ENCODE measurements at regions not wholly inside any gene's neighbourhood (a gene's known extent, or its start where the extent isn't known, plus 50 kb on each side); places are given as distances from the start of the nearest gene placed in this dataset.

GRCh38 chr10:131792809-131793208, 108.0 kb upstream of the PPP2R2D start:
- WGBS: 86% methylated on average over 6 of the region's 7 CpGs
- Histone ChIP-seq H3K27ac (no peak overlapping the region), H3K9me3 (no peaks in the 10 kb centered on the region), H3K4me3 (no peak overlapping the region), H3K27me3 (peaks cover 15% of the 10 kb centered on the region), H3K36me3 (no peaks in the 10 kb centered on the region), H3K4me1 (no peaks in the 10 kb centered on the region)
- peak; percentile 29 to 69 for DNase-seq (ENCODE audit: low spot score in 2 of 2)
- TF ChIP-seq EP300 (IDR thresholded peaks at IDR 0.05) (no peak), POLR2A (IDR thresholded peaks at IDR 0.05) (no peak), POLR2AphosphoS5 (IDR thresholded peaks at IDR 0.05) (no peak), CTCF (IDR thresholded peaks at IDR 0.05) (no peak)

- H3K4me3 ChIP-seq: no peak overlapping the region
- DNase-seq (ENCODE audit: low spot score in 2 of 2): peak in 1 of 2 donors; percentile 11
- no peaks in the 10 kb centered on the region for H3K36me3 ChIP-seq
- H3K27me3 ChIP-seq: peaks cover 10% of the 10 kb centered on the region
- no peak overlapping the region for H3K27ac ChIP-seq
- H3K4me1 ChIP-seq: no peaks in the 10 kb centered on the region
- WGBS: 89% methylated on average over 2 of the region's 2 CpGs
- H3K9me3 ChIP-seq: peaks cover 8% of the 10 kb centered on the region
- TF ChIP-seq POLR2AphosphoS5 (IDR thresholded peaks at IDR 0.05) (no peak), EP300 (IDR thresholded peaks at IDR 0.05) (no peak), CTCF (IDR thresholded peaks at IDR 0.05) (no peak), POLR2A (IDR thresholded peaks at IDR 0.05) (no peak)
These were observed 105.0 kb upstream of the PPP2R2D start for GRCh38 chr10:131795761-131796160.

GRCh38 chr10:131797626-131798025, 103.2 kb upstream of the PPP2R2D start:
- TF ChIP-seq EP300 (IDR thresholded peaks at IDR 0.05) (no peak), CTCF (IDR thresholded peaks at IDR 0.05) (no peak), POLR2A (IDR thresholded peaks at IDR 0.05) (no peak), POLR2AphosphoS5 (IDR thresholded peaks at IDR 0.05) (no peak)
- peak in 1 of 2 donors; percentile 45 for DNase-seq (ENCODE audit: low spot score in 2 of 2)
- H3K36me3 ChIP-seq: no peaks in the 10 kb centered on the region
- no peak overlapping the region for H3K27ac ChIP-seq
- no peak overlapping the region for H3K4me3 ChIP-seq
- no peaks in the 10 kb centered on the region for H3K4me1 ChIP-seq
- peaks cover 8% of the 10 kb centered on the region for H3K9me3 ChIP-seq
- H3K27me3 ChIP-seq: peaks cover 5% of the 10 kb centered on the region

- Histone ChIP-seq H3K27ac (no peak overlapping the region), H3K27me3 (no peaks in the 10 kb centered on the region), H3K9me3 (peaks cover 8% of the 10 kb centered on the region), H3K4me1 (no peaks in the 10 kb centered on the region), H3K36me3 (no peaks in the 10 kb centered on the region), H3K4me3 (no peak overlapping the region)
- TF ChIP-seq EP300 (IDR thresholded peaks at IDR 0.05): no peak
- no peak for TF ChIP-seq POLR2A (IDR thresholded peaks at IDR 0.05)
- WGBS: 69% methylated on average over 1 of the region's 1 CpG
- no peak for DNase-seq (ENCODE audit: low spot score in 2 of 2)
These were observed 101.4 kb upstream of the PPP2R2D start for GRCh38 chr10:131799429-131799828.

GRCh38 chr10:131802156-131802915, 98.5 kb upstream of the PPP2R2D start:
- 87% methylated on average over 16 of the region's 16 CpGs for WGBS
- peak in 1 of 2 donors; percentile 64 for DNase-seq (ENCODE audit: low spot score in 2 of 2)
- H3K4me3 ChIP-seq: no peak overlapping the region
- no peaks in the 10 kb centered on the region for H3K36me3 ChIP-seq
- H3K27ac ChIP-seq: no peak overlapping the region
- no peak for TF ChIP-seq EP300 (IDR thresholded peaks at IDR 0.05)
- TF ChIP-seq POLR2AphosphoS5 (IDR thresholded peaks at IDR 0.05): no peak
- no peak for TF ChIP-seq POLR2A (IDR thresholded peaks at IDR 0.05)
- no peak for TF ChIP-seq CTCF (IDR thresholded peaks at IDR 0.05)
- H3K9me3 ChIP-seq: peaks cover 8% of the 10 kb centered on the region
- H3K4me1 ChIP-seq: no peaks in the 10 kb centered on the region
- no peaks in the 10 kb centered on the region for H3K27me3 ChIP-seq

Data from suprapubic skin (tissue), 4 donors.